Lower leg skin (tissue), 3 donors: ENCODE measurements at regions not wholly inside any gene's neighbourhood (a gene's known extent, or its start where the extent isn't known, plus 50 kb on each side); places are given as distances from the start of the nearest gene placed in this dataset.

Source experiments
- CTCF ChIP-seq, 3 donors: fragments of 450-650 bp; IDR thresholded peaks; one replicate each; pipeline ENCODE4 v1.5.1; 2016; ENCODE audit warnings: antibody characterized with exemption in 3 of 3, mild to moderate bottlenecking in 3 of 3, moderate library complexity in 2 of 3
- POLR2A ChIP-seq, 2 donors: fragments of 450-650 bp; IDR thresholded peaks; one replicate each; pipeline ENCODE4 v1.6.1; 2016 to 2017; ENCODE audit warnings: antibody characterized with exemption in 2 of 2, mild to moderate bottlenecking in 1 of 2, moderate library complexity in 1 of 2

GRCh38 chr12:91991399-91992187 is 154.1 kb downstream of the BTG1 start:
- no peak for TF ChIP-seq POLR2A (IDR thresholded peaks at IDR 0.05)
- no peak for TF ChIP-seq CTCF (IDR thresholded peaks at IDR 0.05)
